Large intestine (tissue), 3 donors: ENCODE measurements at regions not wholly inside any gene's neighbourhood (a gene's known extent, or its start where the extent isn't known, plus 50 kb on each side); places are given as distances from the start of the nearest gene placed in this dataset.

ENCODE experiments used
- DNase-seq, 2 donors: peaks; one replicate each; pipeline versions ENCODE4 v3.0.0 to v3.0.0-alpha.2; 2013
- H3K27ac ChIP-seq: one replicate; pipeline ENCODE4 v1.5.1; 2013; ENCODE audit warnings: low read length
- H3K27me3 ChIP-seq: 2 replicates; pipeline ENCODE4 v1.6.1; 2013; ENCODE audit warnings: low read length; ENCODE audit not compliant: control insufficient read depth, insufficient read depth
- H3K36me3 ChIP-seq: 2 replicates; pipeline ENCODE4 v1.6.1; 2013; ENCODE audit warnings: low read length; ENCODE audit not compliant: control insufficient read depth, insufficient read depth
- H3K4me1 ChIP-seq: one replicate; pipeline ENCODE4 v1.6.1; 2013; ENCODE audit warnings: low read length; ENCODE audit not compliant: control insufficient read depth, insufficient read depth
- H3K4me3 ChIP-seq: one replicate; pipeline ENCODE4 v1.5.1; 2013; ENCODE audit warnings: low read length
- H3K9me3 ChIP-seq: one replicate; pipeline ENCODE4 v1.6.1; 2013; ENCODE audit warnings: mild to moderate bottlenecking, low read depth, low read length, moderate library complexity; ENCODE audit not compliant: control insufficient read depth
- WGBS: methylation state at CpG from one replicate; pipeline ENCODE4 v1.1.5; 2013; ENCODE audit warnings: low lambda C conversion rate; ENCODE audit not compliant: insufficient coverage; 5-methylcytosine and 5-hydroxymethylcytosine counted together

- H3K4me3 ChIP-seq, result no peak overlapping the region
- WGBS, result 85% methylated on average over 2 of the region's 3 CpGs
- H3K27ac ChIP-seq, result no peak overlapping the region
- no peaks in the 10 kb centered on the region for H3K27me3 ChIP-seq
- no peaks in the 10 kb centered on the region for H3K9me3 ChIP-seq
- H3K36me3 ChIP-seq, result no peaks in the 10 kb centered on the region
- DNase-seq, result no peak
- H3K4me1 ChIP-seq, result no peaks in the 10 kb centered on the region
Observed at GRCh38 chr9:31232485-31232884, 1152.0 kb upstream of the ACO1 start.

GRCh38 chr9:31236344-31236743, 1148.1 kb upstream of the ACO1 start:
- Histone ChIP-seq H3K4me1 (no peaks in the 10 kb centered on the region), H3K4me3 (no peak overlapping the region), H3K36me3 (no peaks in the 10 kb centered on the region), H3K9me3 (no peaks in the 10 kb centered on the region), H3K27me3 (no peaks in the 10 kb centered on the region), H3K27ac (no peak overlapping the region)
- no CpG with 5 or more reads among the region's 2 CpGs for WGBS
- DNase-seq, result no peak

GRCh38 chr9:31243386-31243785, 1141.1 kb upstream of the ACO1 start:
- Histone ChIP-seq H3K9me3 (no peaks in the 10 kb centered on the region), H3K4me3 (no peak overlapping the region), H3K4me1 (no peaks in the 10 kb centered on the region), H3K36me3 (no peaks in the 10 kb centered on the region), H3K27me3 (no peaks in the 10 kb centered on the region), H3K27ac (no peak overlapping the region)
- no peak for DNase-seq
- no CpG with 5 or more reads among the region's 1 CpG for WGBS

- Histone ChIP-seq H3K27ac (no peak overlapping the region), H3K36me3 (no peaks in the 10 kb centered on the region), H3K9me3 (no peaks in the 10 kb centered on the region), H3K4me3 (no peak overlapping the region), H3K4me1 (no peaks in the 10 kb centered on the region), H3K27me3 (no peaks in the 10 kb centered on the region)
- WGBS, result 100% methylated on average over 1 of the region's 1 CpG
- no peak for DNase-seq
Observed at GRCh38 chr9:31248156-31248555, 1136.3 kb upstream of the ACO1 start.

GRCh38 chr9:31251386-31251785, 1133.1 kb upstream of the ACO1 start:
- no peak overlapping the region for H3K4me3 ChIP-seq
- H3K27ac ChIP-seq, result no peak overlapping the region
- H3K4me1 ChIP-seq, result no peaks in the 10 kb centered on the region
- H3K9me3 ChIP-seq, result peaks cover 11% of the 10 kb centered on the region
- DNase-seq, result no peak
- WGBS, result no CpG with 5 or more reads among the region's 2 CpGs
- H3K36me3 ChIP-seq, result no peaks in the 10 kb centered on the region
- no peaks in the 10 kb centered on the region for H3K27me3 ChIP-seq

GRCh38 chr9:31253800-31254762, 1130.4 kb upstream of the ACO1 start:
- DNase-seq, result no peak
- no peaks in the 10 kb centered on the region for H3K36me3 ChIP-seq
- H3K4me3 ChIP-seq, result no peak overlapping the region
- peaks cover 11% of the 10 kb centered on the region for H3K9me3 ChIP-seq
- H3K27me3 ChIP-seq, result no peaks in the 10 kb centered on the region
- H3K27ac ChIP-seq, result no peak overlapping the region
- 93% methylated on average over 3 of the region's 73 CpGs for WGBS
- no peaks in the 10 kb centered on the region for H3K4me1 ChIP-seq

- 80% methylated on average over 1 of the region's 11 CpGs for WGBS
- Histone ChIP-seq H3K36me3 (no peaks in the 10 kb centered on the region), H3K4me1 (no peaks in the 10 kb centered on the region), H3K27me3 (no peaks in the 10 kb centered on the region), H3K27ac (no peak overlapping the region), H3K4me3 (no peak overlapping the region), H3K9me3 (peaks cover 11% of the 10 kb centered on the region)
- DNase-seq, result no peak
Observed at GRCh38 chr9:31255211-31255610, 1129.2 kb upstream of the ACO1 start.

- Histone ChIP-seq H3K27ac (no peak overlapping the region), H3K4me1 (no peaks in the 10 kb centered on the region), H3K27me3 (no peaks in the 10 kb centered on the region), H3K4me3 (no peak overlapping the region), H3K9me3 (no peaks in the 10 kb centered on the region), H3K36me3 (no peaks in the 10 kb centered on the region)
- no CpG with 5 or more reads among the region's 2 CpGs for WGBS
- DNase-seq, result no peak
Observed at GRCh38 chr9:31259824-31260223, 1124.6 kb upstream of the ACO1 start.

GRCh38 chr9:31272456-31273295, 1111.8 kb upstream of the ACO1 start:
- Histone ChIP-seq H3K27me3 (no peaks in the 10 kb centered on the region), H3K27ac (no peak overlapping the region), H3K36me3 (no peaks in the 10 kb centered on the region), H3K4me3 (no peak overlapping the region), H3K4me1 (no peaks in the 10 kb centered on the region), H3K9me3 (no peaks in the 10 kb centered on the region)
- DNase-seq, result no peak
- WGBS, result no CpG with 5 or more reads among the region's 4 CpGs

- DNase-seq, result no peak
- H3K4me3 ChIP-seq, result no peak overlapping the region
- H3K36me3 ChIP-seq, result no peaks in the 10 kb centered on the region
- H3K27me3 ChIP-seq, result no peaks in the 10 kb centered on the region
- no peak overlapping the region for H3K27ac ChIP-seq
- 20% methylated on average over 1 of the region's 1 CpG for WGBS
- no peaks in the 10 kb centered on the region for H3K4me1 ChIP-seq
- H3K9me3 ChIP-seq, result no peaks in the 10 kb centered on the region
Observed at GRCh38 chr9:31275419-31275818, 1109.0 kb upstream of the ACO1 start.
